SK-N-MC (cell line): ENCODE measurements at regions not wholly inside any gene's neighbourhood (a gene's known extent, or its start where the extent isn't known, plus 50 kb on each side); places are given as distances from the start of the nearest gene placed in this dataset.

Experiments used
- EZH2 ChIP-seq: fragments of 200-600 bp; sonication (generic); IDR thresholded peaks from one replicate; pipeline ENCODE4 v1.6.1; 2017; ENCODE audit warnings: antibody characterized with exemption
- POLR2AphosphoS5 ChIP-seq: IDR thresholded peaks from 2 replicates; pipeline ENCODE4 v1.6.1; 2012; ENCODE audit warnings: mild to moderate bottlenecking, low read depth, low read length, borderline replicate concordance

DNA sequence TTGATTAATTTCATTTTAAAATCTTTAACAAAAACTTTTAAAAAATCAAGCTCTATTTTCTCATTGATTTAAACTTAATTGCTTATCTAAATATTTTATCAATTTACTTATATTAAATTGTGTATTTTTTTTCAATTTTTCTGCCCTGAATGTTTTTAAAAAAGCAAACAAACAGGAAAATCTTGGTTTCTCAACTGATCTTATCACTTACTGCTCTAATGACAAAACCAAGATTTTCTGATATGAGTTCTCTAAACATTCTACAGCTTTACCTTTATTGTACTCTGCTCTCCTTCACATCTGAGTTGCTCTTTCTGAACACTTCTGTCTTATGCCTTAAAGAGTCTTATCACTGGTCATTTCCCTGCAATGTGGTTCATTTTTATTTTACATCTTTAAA is 587.8 kb upstream of the BCHE start:
- TF ChIP-seq POLR2AphosphoS5 (no peak), EZH2 (no peak)
